EL (cell line): ENCODE measurements at regions not wholly inside any gene's neighbourhood (a gene's known extent, or its start where the extent isn't known, plus 50 kb on each side); places are given as distances from the start of the nearest gene placed in this dataset.
A peak's percentile ranks its signal among the peaks of the same experiment; 100 is the strongest.

Experiments
- DNase-seq: peaks from one replicate; pipeline ENCODE4 v3.0.0-alpha.2; 2016

DNA sequence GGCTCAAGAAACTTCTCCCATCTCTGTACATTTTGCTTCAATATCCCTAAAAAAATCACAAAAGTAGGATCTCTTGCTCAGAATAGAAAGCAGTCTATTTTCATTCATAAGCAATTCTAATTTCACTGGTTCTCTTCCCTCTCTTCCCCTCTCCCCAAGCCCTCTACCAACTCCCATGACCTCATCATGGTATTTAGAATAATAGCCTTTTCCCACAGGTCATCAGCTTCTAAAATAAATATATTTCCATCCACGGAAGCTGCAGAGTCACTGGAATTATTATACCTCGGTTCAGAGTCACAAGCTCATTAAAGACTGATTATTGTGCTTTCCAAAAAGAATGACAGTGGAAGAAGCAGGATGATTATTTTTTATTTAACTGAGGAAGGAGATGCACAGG lies 84.2 kb upstream of the ADRA1B start:
- DNase-seq: no peak

DNA sequence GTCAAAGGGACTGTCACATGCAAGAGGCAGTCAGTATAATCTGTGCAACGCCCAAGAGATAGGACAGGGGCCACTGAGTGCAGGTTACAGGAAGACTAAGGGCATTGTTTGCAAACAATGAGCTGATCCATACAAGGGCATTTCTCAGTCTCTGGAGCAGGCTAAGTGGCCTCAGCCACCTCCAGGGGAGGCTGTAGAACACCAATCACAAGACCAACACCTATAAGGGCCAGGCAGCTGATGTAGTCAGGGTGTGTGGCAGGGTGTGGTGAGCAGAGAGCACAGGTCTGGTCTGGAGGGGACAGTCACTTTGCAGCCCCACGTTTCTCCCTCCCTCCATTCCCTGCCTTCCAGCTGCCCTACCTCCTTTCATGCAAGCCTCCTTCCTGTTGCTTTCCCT lies 83.2 kb upstream of the ADRA1B start:
- DNase-seq: no peak

DNA sequence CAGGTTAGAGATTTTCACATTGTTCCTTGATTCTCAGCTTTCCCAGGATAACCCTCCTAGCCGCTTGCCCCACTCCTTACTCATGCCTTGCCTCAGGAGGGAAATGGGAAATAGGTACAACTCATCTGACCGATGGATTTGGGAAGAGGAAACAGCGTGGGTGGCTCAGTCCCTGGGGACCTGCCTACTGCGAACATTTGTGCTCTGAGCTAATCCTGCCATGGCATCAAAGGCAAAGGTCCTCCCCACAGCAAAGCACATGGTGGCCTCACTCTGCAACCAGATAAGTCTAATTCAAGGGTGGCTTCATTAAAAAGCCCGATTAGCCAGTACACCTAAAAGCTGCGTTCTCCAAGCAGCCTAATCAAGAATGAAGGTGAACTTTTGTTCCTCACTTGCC lies 82.4 kb upstream of the ADRA1B start:
- no peak for DNase-seq

DNA sequence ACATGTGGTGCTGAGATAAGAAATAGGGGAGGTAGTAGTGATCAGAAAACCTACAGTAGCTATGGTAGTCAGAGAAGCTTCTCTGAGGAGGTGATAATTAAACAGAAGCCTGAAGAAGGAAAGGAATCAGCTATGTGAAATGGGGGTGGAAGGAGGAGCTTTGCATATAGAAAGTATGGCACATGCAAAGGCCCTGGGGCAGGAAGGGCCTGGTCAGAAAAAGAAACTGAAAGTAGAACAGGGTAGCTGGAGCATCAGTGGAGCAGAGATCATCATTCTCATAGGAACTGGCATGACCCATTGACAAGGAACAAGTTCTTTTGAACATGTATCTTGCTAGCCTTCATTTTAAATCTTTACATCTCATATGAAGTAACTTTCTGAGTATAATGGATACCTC lies 80.7 kb upstream of the ADRA1B start:
- no peak for DNase-seq

DNA sequence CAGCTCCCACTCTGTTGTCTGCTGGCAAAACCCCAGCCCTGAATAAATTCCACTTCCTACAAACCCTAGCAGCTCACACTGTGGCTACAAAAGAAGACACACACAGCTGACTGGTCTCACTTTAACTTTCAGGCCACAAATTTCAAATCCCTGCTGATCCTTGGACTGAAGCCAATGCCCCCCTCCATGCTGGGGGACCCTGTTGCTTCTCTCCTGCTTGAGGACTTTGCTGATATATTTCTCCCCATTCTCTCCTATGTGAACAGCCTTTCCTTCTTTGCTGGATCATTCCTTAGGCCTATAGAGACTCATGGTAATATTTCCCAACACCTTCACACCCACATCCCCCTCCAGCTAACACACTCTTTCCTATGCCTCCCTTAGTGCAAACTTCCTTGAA lies 79.6 kb upstream of the ADRA1B start:
- DNase-seq: no peak

DNA sequence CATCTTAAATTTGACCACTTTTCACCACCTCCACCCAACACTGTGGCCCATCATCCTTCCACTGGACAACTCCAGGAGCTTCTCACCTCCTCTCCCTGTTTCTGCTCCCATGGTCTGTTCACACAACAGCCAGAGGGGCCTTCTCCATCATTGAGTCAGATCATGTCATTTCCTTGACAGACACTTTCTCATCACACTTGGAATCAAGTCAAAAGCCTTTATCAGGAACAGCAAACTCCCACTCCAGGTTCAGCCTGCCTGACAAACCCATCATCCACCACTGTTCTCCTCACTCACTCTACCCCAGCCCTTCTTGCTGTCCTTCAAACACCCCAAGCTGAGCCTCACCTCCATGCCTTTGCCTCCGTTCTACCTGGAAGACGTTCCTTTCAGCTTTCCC lies 78.4 kb upstream of the ADRA1B start:
- no peak for DNase-seq

DNA sequence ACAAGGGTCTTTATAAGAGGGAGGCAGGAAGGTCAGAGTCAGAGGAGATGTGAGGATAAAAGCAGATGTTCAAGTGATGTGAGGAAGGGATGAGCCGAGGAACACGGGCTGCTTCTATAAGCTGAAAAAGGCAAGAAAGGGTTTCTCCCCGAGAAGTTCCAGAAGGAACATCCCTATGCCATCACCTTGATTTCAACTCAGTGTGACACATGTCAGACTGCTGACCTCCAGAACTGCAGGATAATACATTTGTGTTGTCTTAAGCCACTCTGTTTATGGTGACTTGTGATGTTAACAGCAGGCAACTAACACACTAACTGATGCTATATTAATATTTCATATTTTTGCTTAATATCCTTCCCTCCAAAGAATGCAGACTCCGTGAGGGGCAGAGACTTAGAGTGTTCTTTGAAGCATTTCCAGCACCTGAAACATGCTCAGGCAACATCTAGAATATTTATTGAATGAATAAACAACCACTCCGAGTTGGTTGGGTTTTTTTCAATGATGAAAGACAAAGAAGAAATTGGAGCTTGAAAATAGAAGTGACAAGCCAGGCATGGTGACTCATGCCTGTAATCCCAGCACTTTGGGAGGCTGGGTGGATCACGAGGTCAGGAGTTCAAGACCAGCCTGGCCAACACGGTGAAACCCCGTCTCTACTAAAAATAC lies 77.6 kb upstream of the ADRA1B start:
- DNase-seq: no peak

DNA sequence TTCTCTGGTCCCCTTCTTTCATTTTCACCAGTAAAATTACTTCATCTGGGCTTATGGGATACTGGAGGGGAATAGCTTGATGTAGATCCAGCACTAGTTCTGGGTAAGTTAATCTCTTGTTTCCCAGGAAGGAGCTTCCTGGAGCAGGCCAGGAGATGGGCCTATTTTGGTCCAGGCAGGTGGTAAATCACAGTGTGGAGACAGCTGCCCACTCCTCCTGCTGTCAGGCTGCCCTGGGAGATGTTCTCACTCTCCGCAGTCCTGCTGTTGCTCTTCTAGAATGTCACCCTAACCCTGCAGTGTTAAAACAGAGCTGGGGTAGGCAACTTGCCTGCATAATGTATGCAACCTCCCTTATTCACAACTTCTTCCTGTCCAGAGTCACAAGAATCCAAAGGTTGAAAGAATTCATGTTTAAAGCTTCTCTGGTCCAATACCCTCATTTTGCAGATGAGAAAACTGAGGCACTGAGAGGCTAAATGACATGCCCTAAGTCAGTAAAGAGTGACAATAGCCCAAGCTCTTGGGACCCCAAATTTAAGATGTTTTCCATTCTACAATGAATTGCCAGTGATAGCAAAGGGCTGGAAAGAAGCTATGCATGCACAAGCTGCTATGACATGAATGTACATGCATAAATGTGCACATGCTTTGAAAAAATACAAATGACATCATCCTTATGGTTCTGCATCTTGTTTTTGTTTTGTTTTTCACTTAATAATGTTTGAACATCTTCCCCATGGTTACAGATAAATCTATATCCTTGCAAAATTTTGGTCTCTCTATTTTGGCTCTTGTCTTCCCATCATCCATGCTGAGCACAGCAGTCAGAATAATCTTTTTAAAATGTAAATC lies 71.8 kb upstream of the ADRA1B start:
- no peak for DNase-seq

DNA sequence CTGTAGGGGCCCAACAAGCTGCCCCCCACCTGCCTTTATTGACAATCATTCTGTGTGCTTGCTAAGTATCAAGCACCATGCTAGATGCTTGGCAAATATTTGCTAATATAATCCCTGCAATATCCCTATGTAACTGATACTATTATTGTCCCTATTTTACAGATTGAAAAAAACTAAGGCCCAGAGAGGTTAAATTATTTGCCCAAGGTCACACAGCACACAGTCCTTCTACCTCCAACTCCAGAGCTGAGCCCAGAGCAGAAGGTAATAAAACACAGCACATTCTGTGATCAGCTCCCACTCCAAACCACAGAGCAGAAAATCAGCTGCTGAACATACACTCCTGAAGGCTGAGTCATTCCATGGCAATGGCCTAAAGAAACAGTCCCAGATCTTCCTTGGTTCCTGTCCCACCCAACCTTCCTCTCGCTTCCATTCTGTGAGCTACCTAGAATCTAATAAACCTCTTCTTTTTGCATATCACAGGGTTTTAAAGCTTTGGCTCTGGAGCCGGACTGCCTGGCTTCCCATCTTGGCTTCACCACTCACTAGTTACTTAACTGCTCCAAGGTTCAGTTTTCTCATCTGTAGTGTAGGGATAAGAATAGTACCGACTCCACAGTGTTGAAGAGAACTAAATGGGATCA lies 66.7 kb upstream of the ADRA1B start:
- peak; percentile 88 for DNase-seq

DNA sequence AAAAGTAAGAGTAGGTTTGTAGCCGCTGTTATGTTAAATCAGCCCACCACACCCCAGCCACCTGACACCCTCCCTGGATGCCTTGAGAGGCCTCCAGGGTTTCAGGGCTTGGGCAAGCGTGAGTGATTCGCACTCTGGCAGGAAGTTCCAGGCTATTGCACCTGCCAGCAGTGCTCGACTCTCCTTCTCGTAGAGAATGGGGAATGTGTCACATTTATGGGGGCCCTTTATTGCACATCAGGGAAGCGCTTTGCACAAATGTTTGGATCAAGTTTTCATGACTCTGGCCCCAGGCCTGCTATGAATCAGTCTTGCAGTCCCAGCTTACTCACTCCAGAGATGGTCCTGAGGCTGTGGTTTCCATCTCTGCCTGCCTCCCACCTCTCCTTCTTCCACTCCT lies 66.1 kb upstream of the ADRA1B start:
- DNase-seq: peak; percentile 85

DNA sequence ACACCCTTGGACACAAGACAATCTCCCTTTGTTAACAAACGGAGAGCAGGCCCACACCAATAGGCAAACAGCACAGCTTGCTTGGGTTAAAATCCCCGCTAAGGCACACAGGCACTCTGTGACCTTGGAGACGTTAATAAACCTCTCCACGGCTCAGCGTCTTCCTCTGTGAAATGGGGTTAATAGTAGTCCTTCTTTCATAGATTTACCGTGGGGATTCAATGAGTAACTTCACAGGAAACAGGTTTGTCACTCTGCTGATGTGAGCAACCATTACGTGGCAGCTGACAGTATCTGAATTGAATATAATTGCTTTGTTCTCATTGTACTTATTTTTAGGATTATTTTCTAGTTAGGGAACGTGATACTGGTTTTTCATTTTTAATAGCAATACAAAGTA lies 65.2 kb upstream of the ADRA1B start:
- DNase-seq: no peak

DNA sequence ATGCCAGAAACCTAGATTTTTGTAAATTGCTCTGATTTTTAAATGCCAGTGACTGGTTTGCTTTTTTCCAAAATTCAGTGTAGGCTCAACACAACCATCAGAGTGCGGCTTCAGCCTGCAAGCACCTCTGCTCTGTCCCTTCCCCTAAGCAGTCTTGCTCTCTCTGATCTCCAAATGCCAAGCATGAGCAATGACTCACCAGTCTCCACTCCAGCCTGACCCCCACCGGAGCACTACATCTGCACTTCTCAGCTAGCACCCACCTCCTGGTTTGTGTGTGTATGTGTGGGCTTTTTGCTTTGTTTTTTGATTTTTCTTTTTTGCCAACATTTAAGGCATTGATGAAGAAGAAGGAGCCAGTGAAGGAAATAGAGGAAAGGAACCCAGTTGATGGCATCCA lies 61.4 kb upstream of the ADRA1B start:
- DNase-seq: peak; percentile 48

DNA sequence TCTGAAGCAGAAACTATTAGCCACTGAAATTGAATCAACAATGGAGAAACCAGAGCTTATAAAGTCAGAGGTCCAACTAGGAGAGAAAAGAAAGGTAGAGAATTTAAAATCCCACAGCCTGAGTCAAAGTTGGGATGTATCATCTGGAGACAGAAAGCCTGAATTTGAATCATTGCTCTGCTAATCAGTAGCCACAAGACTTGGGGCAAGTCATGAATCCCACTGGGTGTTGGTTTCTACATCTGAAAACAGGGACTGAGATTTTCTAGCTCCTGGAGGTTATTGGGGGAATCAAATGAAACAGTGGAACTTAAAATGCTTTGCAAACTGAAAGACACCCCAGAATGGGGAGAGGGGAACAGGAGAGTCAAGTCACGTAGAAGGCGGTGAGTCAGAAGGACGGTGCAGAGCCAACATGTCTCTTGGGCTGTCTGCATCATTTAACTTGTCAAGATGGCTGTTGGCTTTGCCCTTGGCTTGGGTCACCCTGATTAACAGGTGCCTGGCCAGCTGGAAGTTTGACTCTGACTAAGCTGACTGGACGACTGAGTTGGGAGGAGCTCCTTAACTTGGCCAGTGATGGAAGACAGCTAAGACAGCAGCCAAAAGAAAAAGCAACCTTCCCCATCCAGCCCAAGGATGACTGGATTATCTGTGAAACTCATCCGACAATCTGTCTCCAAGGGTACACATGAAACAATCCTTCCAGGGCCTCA lies 60.6 kb upstream of the ADRA1B start:
- DNase-seq: no peak

DNA sequence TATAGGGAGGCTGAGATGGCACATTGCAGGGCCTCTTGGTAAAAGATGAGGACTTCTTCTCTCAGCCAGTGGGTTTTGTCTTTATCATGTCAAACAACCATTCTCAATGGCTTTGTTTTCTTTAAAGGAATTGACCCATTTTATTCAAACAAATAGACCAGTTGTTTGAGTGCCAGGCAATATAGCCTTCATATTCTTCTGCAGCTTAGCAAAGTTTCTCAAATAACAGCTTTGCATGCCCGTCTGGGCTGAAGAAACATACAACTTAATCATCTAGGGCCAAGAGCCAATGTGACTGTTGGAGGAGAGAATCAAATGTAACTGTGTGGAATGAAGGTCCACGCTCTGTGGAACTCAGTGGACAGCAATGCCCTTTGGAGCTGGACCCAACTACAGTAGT lies 57.4 kb upstream of the ADRA1B start:
- no peak for DNase-seq

DNA sequence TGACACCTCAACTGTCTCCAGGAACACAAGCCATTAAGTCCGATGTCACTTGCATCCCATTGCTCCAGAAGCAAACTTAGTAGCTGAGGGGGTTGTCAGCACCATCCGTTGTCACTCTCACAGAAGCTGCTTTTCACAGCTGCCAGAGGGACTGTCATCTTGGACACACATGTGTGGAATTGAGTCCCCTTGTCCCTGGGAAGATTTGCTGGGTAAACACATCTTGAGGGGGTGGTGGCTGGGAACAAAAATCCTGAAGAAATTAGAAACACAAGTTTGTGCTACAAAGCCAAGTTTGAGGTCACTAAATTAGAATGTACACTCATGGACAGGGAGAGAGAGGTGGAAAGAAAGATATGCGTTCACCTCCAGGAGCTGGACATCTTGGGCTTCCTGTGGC lies 55.2 kb upstream of the ADRA1B start:
- DNase-seq: no peak

DNA sequence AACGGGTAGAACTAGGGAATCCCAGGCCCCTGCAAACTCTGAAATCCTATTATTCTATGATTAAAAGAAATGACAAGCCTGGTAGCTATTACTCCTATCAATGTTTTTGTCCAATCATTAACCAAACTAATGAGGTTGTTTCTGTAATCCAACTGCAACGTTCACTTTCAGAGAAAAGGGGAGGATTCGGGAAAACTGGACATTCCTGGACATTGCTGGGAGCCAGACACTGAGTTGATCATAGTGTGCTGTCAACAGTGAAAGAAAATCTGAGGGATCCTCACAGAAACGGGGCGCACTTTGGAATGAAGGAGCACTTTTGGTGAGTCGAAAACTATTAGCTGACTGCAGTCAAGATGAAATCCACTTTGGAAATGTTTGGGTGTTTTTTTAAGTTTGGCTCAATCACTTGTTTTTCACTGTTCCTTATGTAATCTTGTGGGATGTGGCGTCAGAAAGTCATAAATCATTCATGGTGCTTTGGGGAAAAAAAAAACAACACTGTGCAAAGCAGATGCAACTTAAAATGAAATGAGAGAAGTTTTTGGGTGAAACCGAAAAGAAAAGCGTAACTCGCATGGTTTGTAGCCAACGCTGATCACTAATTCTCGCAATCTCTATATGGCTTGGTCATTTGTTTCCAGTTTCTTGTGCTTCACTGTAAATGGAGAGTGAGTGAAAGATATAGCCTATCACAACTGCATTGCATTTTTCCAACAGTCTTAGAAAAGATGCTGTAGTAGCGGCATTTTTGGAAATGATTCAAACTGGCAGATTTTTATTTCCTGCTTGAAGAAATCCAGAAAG lies 51.2 kb upstream of the ADRA1B start:
- DNase-seq: no peak

DNA sequence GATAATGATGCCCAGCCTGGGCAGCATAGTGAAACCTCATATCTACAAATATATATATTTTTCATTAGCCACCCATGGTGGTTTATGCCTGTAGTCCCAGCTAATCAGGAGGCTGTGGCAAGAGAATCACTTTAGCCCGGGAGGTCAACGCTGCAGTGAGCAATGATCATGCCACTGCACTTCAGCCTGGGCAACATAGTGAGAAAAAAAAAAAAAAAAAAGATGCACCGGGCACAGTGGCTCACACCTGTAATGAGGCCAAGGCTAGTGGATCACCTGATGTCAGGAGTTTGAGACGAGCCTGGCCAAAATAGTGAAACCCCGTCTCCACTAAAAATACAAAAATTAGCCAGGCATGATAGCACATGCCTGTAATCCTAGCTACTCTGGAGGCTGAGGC lies 50.2 kb upstream of the ADRA1B start:
- no peak for DNase-seq
